RWPE2 (cell line): ENCODE measurements at regions not wholly inside any gene's neighbourhood (a gene's known extent, or its start where the extent isn't known, plus 50 kb on each side); places are given as distances from the start of the nearest gene placed in this dataset.
"Not testable (repeated sequence)": the region's sequence is repeated elsewhere in the genome, so short reads cannot be mapped to it uniquely, and the experiment has no call there.

Source experiments
- ATAC-seq: fragments of 200-7000 bp; cut with Tn5 transposase; 3 replicates; pipeline ENCODE4 v1.9.1; 2021; ENCODE audit warnings: low read depth
- DNase-seq: peaks from one replicate; pipeline ENCODE4 v3.0.0-alpha.2; 2020; ENCODE audit warnings: low spot score
- H3K27ac ChIP-seq: fragments of 450-650 bp; 2 replicates; pipeline ENCODE4 v1.5.1; 2017; ENCODE audit warnings: mild to moderate bottlenecking; ENCODE audit not compliant: poor library complexity, severe bottlenecking
- H3K27me3 ChIP-seq: fragments of 250-450 bp; sonication (Bioruptor Pico); 2 replicates; pipeline ENCODE4 v1.5.1; 2021; ENCODE audit warnings: mild to moderate bottlenecking, moderate library complexity; ENCODE audit not compliant: insufficient read depth, poor library complexity, severe bottlenecking
- H3K36me3 ChIP-seq: fragments of 250-450 bp; sonication (Bioruptor Pico); 2 replicates; pipeline ENCODE4 v1.5.1; 2020; ENCODE audit warnings: low read depth, mild to moderate bottlenecking, moderate library complexity
- H3K4me1 ChIP-seq: fragments of 250-450 bp; sonication (Bioruptor Pico); 2 replicates; pipeline ENCODE4 v1.5.1; 2021; ENCODE audit warnings: mild to moderate bottlenecking, moderate library complexity; ENCODE audit not compliant: insufficient read depth, poor library complexity, severe bottlenecking
- H3K4me3 ChIP-seq: fragments of 250-450 bp; sonication (Bioruptor Pico); 2 replicates; pipeline ENCODE4 v1.5.1; 2021; ENCODE audit warnings: mild to moderate bottlenecking, moderate library complexity; ENCODE audit not compliant: severe bottlenecking
- H3K9me3 ChIP-seq: fragments of 250-450 bp; sonication (Bioruptor Pico); 2 replicates; pipeline ENCODE4 v1.5.1; 2021; ENCODE audit warnings: mild to moderate bottlenecking, moderate library complexity; ENCODE audit not compliant: severe bottlenecking
- TF ChIP-seq, protein P1 (sequence below): fragments of 450-650 bp; IDR thresholded peaks from one replicate; pipeline ENCODE4 v1.5.1; 2017; ENCODE audit warnings: mild to moderate bottlenecking, moderate library complexity; ENCODE audit not compliant: poor library complexity, severe bottlenecking

DNA sequence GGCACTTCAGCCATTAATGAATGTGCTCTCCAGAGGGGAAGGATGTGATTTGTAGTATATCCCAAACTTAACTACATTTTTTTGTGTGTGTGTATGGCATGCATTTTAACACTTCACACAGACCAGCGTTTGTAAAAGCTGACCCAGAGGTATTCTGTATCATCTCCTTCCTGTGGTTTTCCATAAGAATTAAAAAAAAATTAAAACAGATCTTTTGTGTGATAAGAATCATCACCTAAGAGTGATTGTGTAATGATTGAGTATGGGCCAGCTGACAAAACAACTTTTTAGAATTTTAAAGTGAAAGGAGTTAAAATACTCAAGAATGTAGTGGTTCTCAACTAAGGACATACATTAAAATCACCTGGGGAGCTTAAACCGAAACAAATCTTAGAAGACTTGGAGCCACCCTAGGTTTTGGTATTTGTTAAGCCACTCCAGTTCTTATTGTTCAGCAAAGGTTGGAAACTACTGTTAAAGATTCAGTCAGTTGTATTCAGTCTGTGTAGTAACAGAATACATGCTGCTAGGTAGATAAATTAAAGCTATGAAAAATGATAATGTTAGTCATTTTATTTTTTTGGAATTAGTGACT lies 120.1 kb downstream of the HAUS1 start:
- Histone ChIP-seq H3K9me3 (no peaks in the 10 kb centered on the region), H3K27ac (peak overlapping the region; percentile 22), H3K27me3 (no peaks in the 10 kb centered on the region), H3K4me3 (no peak overlapping the region), H3K36me3 (peaks cover 7% of the 10 kb centered on the region; the same call in 1 of the 2 replicates), H3K4me1 (peaks cover 23% of the 10 kb centered on the region)
- no peak for DNase-seq
- TF ChIP-seq, protein P1, sequence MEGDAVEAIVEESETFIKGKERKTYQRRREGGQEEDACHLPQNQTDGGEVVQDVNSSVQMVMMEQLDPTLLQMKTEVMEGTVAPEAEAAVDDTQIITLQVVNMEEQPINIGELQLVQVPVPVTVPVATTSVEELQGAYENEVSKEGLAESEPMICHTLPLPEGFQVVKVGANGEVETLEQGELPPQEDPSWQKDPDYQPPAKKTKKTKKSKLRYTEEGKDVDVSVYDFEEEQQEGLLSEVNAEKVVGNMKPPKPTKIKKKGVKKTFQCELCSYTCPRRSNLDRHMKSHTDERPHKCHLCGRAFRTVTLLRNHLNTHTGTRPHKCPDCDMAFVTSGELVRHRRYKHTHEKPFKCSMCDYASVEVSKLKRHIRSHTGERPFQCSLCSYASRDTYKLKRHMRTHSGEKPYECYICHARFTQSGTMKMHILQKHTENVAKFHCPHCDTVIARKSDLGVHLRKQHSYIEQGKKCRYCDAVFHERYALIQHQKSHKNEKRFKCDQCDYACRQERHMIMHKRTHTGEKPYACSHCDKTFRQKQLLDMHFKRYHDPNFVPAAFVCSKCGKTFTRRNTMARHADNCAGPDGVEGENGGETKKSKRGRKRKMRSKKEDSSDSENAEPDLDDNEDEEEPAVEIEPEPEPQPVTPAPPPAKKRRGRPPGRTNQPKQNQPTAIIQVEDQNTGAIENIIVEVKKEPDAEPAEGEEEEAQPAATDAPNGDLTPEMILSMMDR, result no peak
- peak; percentile 11; the same call in 1 of the 3 replicates for ATAC-seq

DNA sequence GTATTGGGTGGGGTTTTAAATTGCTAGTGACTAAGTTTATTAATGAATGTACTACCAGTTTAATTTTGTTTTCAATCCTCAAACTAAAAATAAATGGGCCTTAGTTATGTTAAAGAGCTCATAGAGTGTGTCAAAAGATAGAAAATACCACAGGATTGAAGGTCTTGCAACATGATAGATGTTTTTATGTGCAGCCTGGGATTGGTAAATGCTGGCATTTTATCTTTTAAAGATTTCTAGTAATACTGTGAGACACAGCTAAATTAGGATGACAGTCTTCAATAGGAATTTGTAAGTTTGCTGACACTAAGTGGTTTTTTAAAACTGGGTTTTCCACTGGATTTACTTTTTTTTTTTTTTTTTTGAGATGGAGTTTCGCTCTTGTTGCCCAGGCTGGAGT lies 122.3 kb downstream of the HAUS1 start:
- Histone ChIP-seq H3K36me3 (no peaks in the 10 kb centered on the region), H3K27ac (no peak overlapping the region), H3K27me3 (no peaks in the 10 kb centered on the region), H3K4me1 (peaks cover 16% of the 10 kb centered on the region), H3K4me3 (no peak overlapping the region), H3K9me3 (no peaks in the 10 kb centered on the region)
- ATAC-seq (no peak), DNase-seq (no peak)
- TF ChIP-seq, protein P1, result no peak

DNA sequence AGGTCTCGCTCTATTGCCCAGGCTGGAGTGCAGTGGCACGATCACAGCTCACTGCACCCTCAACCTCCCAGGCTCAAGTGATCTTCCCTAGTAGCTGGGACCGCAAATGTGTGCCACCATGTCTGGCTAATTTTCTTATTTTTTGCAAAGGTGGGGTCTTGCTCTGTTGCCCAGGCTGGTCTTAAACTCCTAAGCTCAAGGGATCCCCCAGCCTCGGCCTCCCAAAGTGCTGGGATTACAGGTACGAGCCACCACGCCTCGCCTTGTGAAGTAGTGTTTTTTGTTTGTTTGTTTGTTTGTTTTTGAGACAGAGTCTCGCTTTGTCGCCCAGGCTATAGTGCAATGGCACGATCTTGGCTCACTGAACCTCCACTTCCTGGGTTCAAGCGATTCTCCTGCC lies 125.5 kb downstream of the HAUS1 start:
- ATAC-seq, DNase-seq, H3K4me1 ChIP-seq, H3K36me3 ChIP-seq, H3K9me3 ChIP-seq, H3K27me3 ChIP-seq, H3K27ac ChIP-seq, H3K4me3 ChIP-seq: not testable (repeated sequence)

DNA sequence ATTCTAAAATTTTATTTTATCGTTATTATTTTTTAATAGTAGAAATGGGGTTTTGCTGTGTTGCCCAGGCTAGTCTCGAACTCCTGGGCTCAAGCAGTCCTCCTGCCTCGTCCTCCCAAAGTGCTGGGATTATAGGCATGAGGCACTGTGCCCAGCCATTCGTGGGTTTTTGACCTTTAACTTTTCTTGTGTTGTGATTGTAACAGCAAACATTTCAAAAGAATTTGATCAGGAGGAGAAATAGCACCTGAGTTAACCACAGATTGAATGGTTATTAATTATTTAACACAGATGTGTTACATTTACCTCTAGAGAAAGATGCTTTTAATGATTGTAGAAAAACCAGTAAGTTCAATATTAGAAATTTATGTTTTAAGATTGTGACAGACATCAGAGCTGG lies 132.0 kb downstream of the HAUS1 start:
- H3K4me1 ChIP-seq, result peaks cover 23% of the 10 kb centered on the region
- no peaks in the 10 kb centered on the region for H3K9me3 ChIP-seq
- no peak for DNase-seq
- no peaks in the 10 kb centered on the region for H3K27me3 ChIP-seq
- peaks cover 6% of the 10 kb centered on the region; the same call in 1 of the 2 replicates for H3K36me3 ChIP-seq
- no peak overlapping the region for H3K27ac ChIP-seq
- no peak for ATAC-seq
- TF ChIP-seq, protein P1, result no peak
- H3K4me3 ChIP-seq, result no peak overlapping the region

DNA sequence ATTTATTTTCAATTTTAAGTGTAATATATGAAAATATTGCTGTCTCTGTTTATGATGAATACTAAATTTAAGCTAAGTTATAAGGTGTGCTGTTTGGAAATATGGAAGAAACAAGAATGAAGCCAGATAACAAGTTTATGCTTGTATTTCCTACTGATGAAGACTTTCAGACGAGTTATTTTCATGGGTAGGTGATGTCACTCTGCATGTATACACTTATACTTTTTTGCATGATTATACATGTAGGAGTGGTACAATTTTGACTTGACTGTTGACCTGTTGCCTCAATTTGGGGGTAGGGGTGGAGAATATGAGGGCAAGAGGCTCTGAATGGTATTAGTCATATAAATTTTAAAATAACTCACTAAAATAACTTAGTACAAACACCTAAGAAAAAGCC lies 133.7 kb downstream of the HAUS1 start:
- TF ChIP-seq, protein P1, result no peak
- Histone ChIP-seq H3K27ac (peak overlapping the region; percentile 32), H3K4me3 (no peak overlapping the region), H3K4me1 (peaks cover 23% of the 10 kb centered on the region), H3K27me3 (no peaks in the 10 kb centered on the region), H3K36me3 (peaks cover 9% of the 10 kb centered on the region), H3K9me3 (no peaks in the 10 kb centered on the region)
- ATAC-seq (peak; percentile 40; the same call in 1 of the 3 replicates), DNase-seq (no peak)
